HG03571 (cell line): ENCODE measurements at regions not wholly inside any gene's neighbourhood (a gene's known extent, or its start where the extent isn't known, plus 50 kb on each side); places are given as distances from the start of the nearest gene placed in this dataset.
A peak's percentile ranks its signal among the peaks of the same experiment; 100 is the strongest.

Experiments
- ATAC-seq: cut with Tn5 transposase; IDR thresholded peaks from one replicate; pipeline ENCODE4 v1.9.1; 2021; ENCODE audit not compliant: unreplicated experiment

- peak; percentile 45 for ATAC-seq
Observed at GRCh38 chr15:38072348-38073177, 138.1 kb downstream of the TMCO5A start.

- ATAC-seq, result no peak
Observed at GRCh38 chr15:38073178-38073946, 138.9 kb downstream of the TMCO5A start.

- ATAC-seq, result no peak
Observed at GRCh38 chr15:38074029-38074428, 139.6 kb downstream of the TMCO5A start.

GRCh38 chr15:38075466-38075865, 141.0 kb downstream of the TMCO5A start:
- no peak for ATAC-seq

- no peak for ATAC-seq
Observed at GRCh38 chr15:38076786-38077185, 142.3 kb downstream of the TMCO5A start.

GRCh38 chr15:38079236-38079635, 144.8 kb downstream of the TMCO5A start:
- ATAC-seq, result no peak

- ATAC-seq, result no peak
Observed at GRCh38 chr15:38080651-38081275, 146.3 kb downstream of the TMCO5A start.

GRCh38 chr15:38084289-38084688, 149.8 kb downstream of the TMCO5A start:
- ATAC-seq, result peak; percentile 72

GRCh38 chr15:38085114-38085513, 150.7 kb downstream of the TMCO5A start:
- ATAC-seq, result peak; percentile 67

- peak; percentile 29 for ATAC-seq
Observed at GRCh38 chr15:38085931-38086568, 151.6 kb downstream of the TMCO5A start.

- no peak for ATAC-seq
Observed at GRCh38 chr15:38086611-38087010, 152.2 kb downstream of the TMCO5A start.

GRCh38 chr15:38088971-38089370, 154.5 kb downstream of the TMCO5A start:
- ATAC-seq, result no peak

GRCh38 chr15:38090223-38090622, 155.8 kb downstream of the TMCO5A start:
- no peak for ATAC-seq

- ATAC-seq, result no peak
Observed at GRCh38 chr15:38090678-38091077, 156.2 kb downstream of the TMCO5A start.

GRCh38 chr15:38091078-38091645, 156.7 kb downstream of the TMCO5A start:
- ATAC-seq, result no peak

- no peak for ATAC-seq
Observed at GRCh38 chr15:38093931-38094330, 158.7 kb upstream of the SPRED1 start.

GRCh38 chr15:38102972-38103371, 149.7 kb upstream of the SPRED1 start:
- no peak for ATAC-seq

- no peak for ATAC-seq
Observed at GRCh38 chr15:38103564-38103963, 149.1 kb upstream of the SPRED1 start.

GRCh38 chr15:38111070-38111469, 141.6 kb upstream of the SPRED1 start:
- no peak for ATAC-seq

- ATAC-seq, result no peak
Observed at GRCh38 chr15:38112406-38112805, 140.2 kb upstream of the SPRED1 start.

- ATAC-seq, result no peak
Observed at GRCh38 chr15:38115121-38115520, 137.5 kb upstream of the SPRED1 start.
